DMS53 (cell line): ENCODE measurements at regions not wholly inside any gene's neighbourhood (a gene's known extent, or its start where the extent isn't known, plus 50 kb on each side); places are given as distances from the start of the nearest gene placed in this dataset.

ENCODE experiments used
- DNase-seq: peaks from one replicate; lab custom pipeline; 2025; lab: John Stamatoyannopoulos, UW

DNA sequence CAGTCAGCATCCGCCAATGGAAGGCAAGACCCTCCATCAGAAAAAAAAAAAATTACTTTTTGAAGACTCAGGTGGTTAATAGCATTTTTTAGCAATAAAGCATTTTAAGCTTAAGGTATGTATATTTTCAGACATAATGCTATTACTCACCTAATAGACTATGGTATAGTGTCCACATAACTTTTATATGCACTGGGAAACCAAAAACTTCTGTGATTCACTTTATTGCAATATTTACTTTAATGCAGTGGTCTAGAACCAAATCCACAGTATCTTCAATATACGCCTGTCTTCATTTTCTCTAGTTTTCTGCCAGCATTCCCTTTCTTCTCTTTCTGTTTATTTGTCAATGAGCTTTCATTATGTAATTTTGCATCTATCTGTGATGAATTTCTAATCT is 418.1 kb downstream of the SLITRK6 start:
- no peak for DNase-seq

DNA sequence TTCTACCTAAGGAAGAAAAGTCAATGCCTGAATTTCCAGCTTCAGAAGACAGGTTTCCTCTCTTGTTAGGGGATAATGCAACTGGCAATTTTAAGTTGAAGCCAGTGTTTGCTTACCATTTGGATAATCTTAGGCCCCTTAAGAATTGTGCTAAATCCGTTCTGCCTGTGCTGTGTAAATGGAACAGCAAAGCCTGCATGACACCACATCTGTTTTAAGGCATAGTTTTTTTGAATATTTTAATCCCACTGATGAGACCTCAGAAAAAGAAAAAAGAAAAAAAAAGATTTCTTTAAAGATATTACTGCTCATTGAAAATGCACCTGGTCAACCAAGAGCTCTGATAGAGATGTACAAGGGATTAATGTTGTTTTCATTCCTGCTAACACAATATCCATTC is 419.2 kb downstream of the SLITRK6 start:
- no peak for DNase-seq

- DNase-seq = no peak
Measured at GRCh38 chr13:85379433-85379832, 419.8 kb downstream of the SLITRK6 start.

DNA sequence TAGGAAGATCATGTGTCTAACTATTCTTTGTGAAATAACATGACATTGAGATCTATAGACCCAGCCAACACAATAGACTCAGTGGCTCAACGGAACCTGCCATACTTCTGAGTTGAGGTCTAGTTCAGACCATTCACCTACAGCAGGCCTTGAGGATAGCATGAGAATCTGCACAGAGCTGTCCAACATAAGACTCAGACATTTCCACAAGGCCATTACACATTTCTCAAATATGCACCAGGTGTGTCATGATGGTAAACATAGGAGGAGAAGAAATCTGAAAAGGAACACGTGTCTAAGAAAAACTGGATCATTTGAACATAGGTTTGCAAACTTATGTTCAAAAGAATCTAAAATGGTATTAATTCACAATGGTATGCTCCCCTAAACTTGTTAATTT is 421.4 kb downstream of the SLITRK6 start:
- no peak for DNase-seq

GRCh38 chr13:85373322-85373721 is 425.9 kb downstream of the SLITRK6 start:
- DNase-seq = no peak

DNA sequence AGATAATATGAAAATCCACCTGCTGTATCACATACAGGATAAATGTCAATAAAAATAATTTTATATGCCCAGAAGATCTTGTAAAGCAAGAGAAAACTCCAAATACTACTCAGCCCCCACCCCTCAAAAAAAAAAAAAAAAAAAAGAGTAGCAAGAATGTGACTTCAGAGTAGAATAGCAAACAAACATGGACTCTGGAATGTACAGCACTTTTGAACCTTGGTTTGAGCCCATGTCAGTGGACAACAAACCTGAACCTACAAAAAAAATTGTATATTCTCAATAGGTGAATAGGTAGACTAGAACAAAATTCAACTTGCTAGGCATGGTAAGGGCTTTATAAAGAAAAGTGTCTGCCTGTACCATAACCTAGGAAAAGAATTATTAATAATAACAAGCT is 428.0 kb downstream of the SLITRK6 start:
- DNase-seq = no peak

DNA sequence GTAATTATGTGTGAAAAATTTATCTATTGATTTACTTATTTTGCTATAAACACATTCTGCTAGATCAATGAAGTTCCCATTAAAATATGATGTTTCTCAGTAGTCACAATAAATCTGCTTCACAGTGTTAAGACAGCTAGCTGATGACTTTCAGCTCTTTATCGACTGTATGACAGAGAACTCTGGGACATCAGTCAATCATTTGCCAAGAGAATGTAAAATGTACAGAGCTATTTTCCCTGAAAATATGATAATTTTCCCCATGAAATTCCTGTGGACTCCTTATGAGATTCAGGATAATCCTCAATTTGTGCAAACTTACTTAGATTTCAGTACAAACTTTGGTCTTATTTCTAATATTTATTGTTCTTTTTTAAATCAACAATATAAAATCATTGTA is 430.5 kb downstream of the SLITRK6 start:
- DNase-seq = no peak

DNA sequence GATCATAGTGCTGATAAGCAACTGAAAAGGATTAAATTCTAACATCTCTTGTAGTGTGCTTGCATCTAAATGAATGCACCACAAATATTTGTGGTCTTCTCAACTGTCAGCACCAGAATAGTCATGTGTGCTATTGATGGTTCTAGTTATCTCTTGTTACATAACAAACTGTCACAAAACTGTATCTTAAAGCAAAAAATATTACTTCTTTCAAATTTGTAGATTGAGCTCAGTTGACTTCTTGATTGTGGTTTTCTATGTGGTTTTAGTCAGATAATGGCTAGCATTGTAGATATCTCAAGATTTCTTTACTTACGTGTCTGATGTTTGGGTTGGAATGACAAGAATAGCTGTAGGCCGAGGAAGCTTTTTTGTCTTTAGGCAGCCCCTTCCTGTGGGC is 431.3 kb downstream of the SLITRK6 start:
- no peak for DNase-seq

- DNase-seq = no peak
Measured at GRCh38 chr13:85366759-85367417, 432.3 kb downstream of the SLITRK6 start.

DNA sequence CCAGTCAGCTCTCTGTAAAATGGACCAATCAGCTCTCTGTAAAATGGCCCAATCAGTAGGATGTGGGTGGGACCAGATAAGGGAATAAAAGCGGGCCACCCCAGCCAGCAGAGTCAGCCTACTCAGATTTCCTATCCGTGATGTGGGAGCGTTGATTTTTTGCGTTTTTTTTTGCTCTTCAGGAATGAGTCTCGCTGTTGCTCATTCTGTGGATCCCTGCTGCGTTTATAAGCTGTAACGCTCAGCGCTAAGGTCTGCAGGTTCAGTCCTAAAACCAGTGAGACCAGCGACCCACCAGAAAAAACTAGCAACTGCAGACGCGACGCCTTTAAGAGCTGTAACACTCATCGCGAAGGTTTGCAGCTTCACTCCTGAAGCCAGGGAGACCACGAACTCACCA is 435.7 kb downstream of the SLITRK6 start:
- DNase-seq = no peak

- no peak for DNase-seq
Measured at GRCh38 chr13:85362980-85363379, 436.2 kb downstream of the SLITRK6 start.

- DNase-seq = no peak
Measured at GRCh38 chr13:85347251-85347650, 452.0 kb downstream of the SLITRK6 start.

DNA sequence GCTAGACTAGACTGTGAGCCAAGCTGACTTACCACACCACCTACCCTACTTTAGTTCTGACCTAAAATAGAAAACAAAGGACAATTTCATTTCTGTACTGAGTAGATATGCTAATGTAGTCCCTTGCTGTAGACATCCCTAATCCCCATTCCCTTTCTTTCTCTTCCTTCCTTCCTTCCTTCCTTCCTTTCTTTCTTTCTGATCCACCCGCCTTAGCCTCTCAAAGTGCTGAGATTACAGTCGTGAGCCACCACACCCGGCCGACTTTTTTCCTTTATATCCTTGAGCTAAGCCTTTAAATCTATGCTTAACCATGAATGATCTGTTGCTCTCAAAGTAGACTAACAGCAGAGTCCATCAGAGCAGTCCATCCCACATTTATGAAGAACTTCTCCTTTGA is 465.0 kb downstream of the SLITRK6 start:
- DNase-seq = no peak

DNA sequence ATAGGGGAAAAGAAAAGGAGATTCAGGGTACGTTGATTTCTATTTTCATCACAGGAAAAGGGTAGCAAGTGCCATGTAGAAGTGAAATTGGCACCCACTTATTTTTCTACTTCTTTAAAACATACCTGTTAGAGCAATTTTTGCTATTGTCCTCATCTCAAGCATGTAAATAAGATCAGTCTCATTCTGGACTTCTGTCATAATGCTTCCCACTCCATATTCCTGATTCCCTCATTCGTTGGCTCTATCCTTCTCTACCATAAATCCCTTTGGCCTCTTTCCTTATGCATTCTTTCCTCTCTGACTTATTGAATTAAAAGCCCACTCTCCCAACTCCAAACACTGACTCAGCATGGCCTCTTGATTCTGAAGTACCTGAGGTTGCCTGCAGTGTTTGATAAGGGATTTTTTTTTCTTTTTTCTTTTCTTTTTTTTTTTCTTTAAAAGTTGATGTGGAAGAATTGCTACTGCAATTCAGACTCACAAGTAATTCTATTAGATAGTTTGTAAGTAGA is 465.7 kb downstream of the SLITRK6 start:
- DNase-seq = no peak

GRCh38 chr13:85332615-85333014 is 466.6 kb downstream of the SLITRK6 start:
- DNase-seq = no peak

- no peak for DNase-seq
Measured at GRCh38 chr13:85321734-85322133, 477.5 kb downstream of the SLITRK6 start.

GRCh38 chr13:85317781-85318180 is 481.4 kb downstream of the SLITRK6 start:
- no peak for DNase-seq

- no peak for DNase-seq
Measured at GRCh38 chr13:85316506-85317025, 482.7 kb downstream of the SLITRK6 start.

DNA sequence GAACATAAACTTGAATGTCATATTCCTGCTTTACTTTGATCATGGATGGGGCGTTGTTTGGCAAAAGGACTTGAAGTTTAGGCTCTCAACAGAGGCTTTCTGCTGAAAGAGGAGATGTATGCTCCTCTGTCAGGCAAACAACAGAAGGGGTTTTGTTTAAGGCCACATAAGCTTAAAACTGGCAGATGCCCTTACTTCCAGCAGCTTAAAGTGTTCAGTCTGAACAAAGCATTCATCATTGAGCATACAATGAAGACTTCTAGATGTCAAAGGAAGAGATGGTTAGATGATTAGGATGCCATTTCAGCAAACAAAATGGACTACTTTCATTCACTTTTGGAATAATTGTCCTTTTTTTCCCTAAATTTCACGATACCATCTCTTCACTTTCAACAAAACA is 484.5 kb downstream of the SLITRK6 start:
- DNase-seq = peak; percentile 0

- peak; percentile 37 for DNase-seq
Measured at GRCh38 chr13:85313761-85314503, 485.3 kb downstream of the SLITRK6 start.

GRCh38 chr13:85312071-85312470 is 487.1 kb downstream of the SLITRK6 start:
- DNase-seq = no peak

- DNase-seq = no peak
Measured at GRCh38 chr13:85303630-85304029, 495.6 kb downstream of the SLITRK6 start.

DNA sequence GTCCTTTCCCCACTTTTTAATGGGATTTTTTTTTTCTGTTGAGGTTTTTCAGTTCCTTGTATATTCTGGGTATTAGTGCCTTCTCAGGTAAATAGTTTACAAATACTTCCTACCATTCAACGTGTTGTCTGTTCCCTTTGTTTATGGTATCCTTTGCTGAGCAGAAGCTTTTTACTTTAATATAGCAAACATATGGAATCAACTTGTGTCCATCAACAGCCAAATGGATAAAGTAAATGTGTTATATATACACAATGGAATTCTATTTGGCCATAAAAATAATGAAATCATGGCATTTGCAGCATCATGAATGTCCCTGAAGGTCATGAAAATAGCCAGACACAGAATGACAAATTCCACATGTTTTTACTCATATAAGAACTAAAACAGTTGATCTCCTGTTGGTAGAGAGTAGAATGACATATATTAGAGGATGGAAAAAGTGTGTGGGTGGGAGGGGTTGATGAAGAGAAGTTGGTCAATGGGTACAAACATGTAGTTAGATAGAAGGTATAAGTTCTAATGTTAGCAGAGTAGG is 500.8 kb downstream of the SLITRK6 start:
- DNase-seq = no peak
